Erythroblast (primary cell): ENCODE measurements at regions not wholly inside any gene's neighbourhood (a gene's known extent, or its start where the extent isn't known, plus 50 kb on each side); places are given as distances from the start of the nearest gene placed in this dataset.

Source experiments
- GATA1 ChIP-seq: IDR thresholded peaks from 2 replicates; pipeline ENCODE4 v1.6.1; 2011; ENCODE audit warnings: low read depth, mild to moderate bottlenecking, control low read depth, low read length, moderate library complexity
- POLR2A ChIP-seq: IDR thresholded peaks from 2 replicates; pipeline ENCODE4 v1.6.1; 2011; ENCODE audit warnings: mild to moderate bottlenecking, low read length

- peak; percentile 7 for TF ChIP-seq POLR2A
- TF ChIP-seq GATA1, result no peak
Observed at GRCh38 chr6:139534472-139535115, 160.1 kb upstream of the CITED2 start.
